BJ (cell line): ENCODE measurements at regions not wholly inside any gene's neighbourhood (a gene's known extent, or its start where the extent isn't known, plus 50 kb on each side); places are given as distances from the start of the nearest gene placed in this dataset.

ENCODE experiments used
- CTCF ChIA-PET: fragments of 350-600 bp; formaldehyde crosslinking; extraction: SDS; loops from one replicate; lab custom pipeline; 2021; ENCODE audit warnings: antibody characterized with exemption, inconsistent platforms; lab: Yijun Ruan, JAX
- POLR2A ChIA-PET: fragments of 300-600 bp; sonication (Branson Sonifier 250); formaldehyde crosslinking; extraction: SDS; loops from one replicate; lab custom pipeline; 2021; ENCODE audit warnings: antibody characterized with exemption; lab: Charles Lee
- DNase-seq: peaks from one replicate; pipeline ENCODE4 v3.0.0-alpha.2; 2011; ENCODE audit warnings: low read depth
- H3K27me3 ChIP-seq: 2 replicates; pipeline ENCODE4 v1.6.0; 2011; ENCODE audit warnings: low read length; ENCODE audit not compliant: control insufficient read depth, insufficient read depth
- H3K36me3 ChIP-seq: 2 replicates; pipeline ENCODE4 v1.5.1; 2011; ENCODE audit warnings: low read length; ENCODE audit not compliant: control insufficient read depth, insufficient read depth
- H3K4me3 ChIP-seq: 2 replicates; pipeline ENCODE4 v1.5.1; 2011; ENCODE audit warnings: low read depth, mild to moderate bottlenecking, control low read depth, low read length
- TF ChIP-seq, protein P1 (sequence below): IDR thresholded peaks from 2 replicates; pipeline ENCODE4 v1.5.1; 2011; ENCODE audit warnings: low read depth, mild to moderate bottlenecking, control low read depth, inconsistent platforms, low read length, moderate library complexity; ENCODE audit not compliant: insufficient read depth

- no peak overlapping the region for H3K4me3 ChIP-seq
- no peaks in the 10 kb centered on the region; the same call in 1 of the 2 replicates for H3K27me3 ChIP-seq
- no peaks in the 10 kb centered on the region for H3K36me3 ChIP-seq
- TF ChIP-seq, protein P1, sequence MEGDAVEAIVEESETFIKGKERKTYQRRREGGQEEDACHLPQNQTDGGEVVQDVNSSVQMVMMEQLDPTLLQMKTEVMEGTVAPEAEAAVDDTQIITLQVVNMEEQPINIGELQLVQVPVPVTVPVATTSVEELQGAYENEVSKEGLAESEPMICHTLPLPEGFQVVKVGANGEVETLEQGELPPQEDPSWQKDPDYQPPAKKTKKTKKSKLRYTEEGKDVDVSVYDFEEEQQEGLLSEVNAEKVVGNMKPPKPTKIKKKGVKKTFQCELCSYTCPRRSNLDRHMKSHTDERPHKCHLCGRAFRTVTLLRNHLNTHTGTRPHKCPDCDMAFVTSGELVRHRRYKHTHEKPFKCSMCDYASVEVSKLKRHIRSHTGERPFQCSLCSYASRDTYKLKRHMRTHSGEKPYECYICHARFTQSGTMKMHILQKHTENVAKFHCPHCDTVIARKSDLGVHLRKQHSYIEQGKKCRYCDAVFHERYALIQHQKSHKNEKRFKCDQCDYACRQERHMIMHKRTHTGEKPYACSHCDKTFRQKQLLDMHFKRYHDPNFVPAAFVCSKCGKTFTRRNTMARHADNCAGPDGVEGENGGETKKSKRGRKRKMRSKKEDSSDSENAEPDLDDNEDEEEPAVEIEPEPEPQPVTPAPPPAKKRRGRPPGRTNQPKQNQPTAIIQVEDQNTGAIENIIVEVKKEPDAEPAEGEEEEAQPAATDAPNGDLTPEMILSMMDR: no peak
- DNase-seq: no peak
- POLR2A ChIA-PET: interaction anchor here (0.6 kb wide), 1 partner anchor 20 kb away, joined by 3 read pairs; no protein-coding TSS in a partner anchor
- CTCF ChIA-PET: no interaction called here
These were observed 163.7 kb upstream of the TP63 start for GRCh38 chr3:189467451-189467850.

DNA sequence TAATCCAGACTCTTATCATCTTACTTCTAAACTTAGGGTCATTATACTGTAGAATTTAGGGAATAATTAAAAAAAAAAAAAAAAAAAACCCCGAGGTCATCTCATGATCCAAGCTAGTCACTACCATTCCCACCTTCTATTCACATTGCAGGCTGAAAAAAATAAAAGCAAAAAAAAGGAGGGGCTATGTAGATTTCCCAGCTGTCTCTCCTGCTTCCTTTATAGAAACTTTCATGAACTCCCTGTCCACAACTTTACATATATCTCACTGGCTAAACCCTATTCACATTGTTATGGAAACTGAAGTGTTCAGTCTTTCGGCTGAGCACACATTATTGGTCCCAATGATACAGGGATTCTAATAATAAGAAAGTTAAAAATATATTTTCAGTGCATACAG lies 156.2 kb upstream of the TP63 start:
- POLR2A ChIA-PET: no interaction called here
- CTCF ChIA-PET: interaction anchor here (0.6 kb wide), 1 partner anchor 54 kb away, joined by 3 read pairs; no protein-coding TSS in a partner anchor
- no peak for DNase-seq
- H3K27me3 ChIP-seq: no peaks in the 10 kb centered on the region
- TF ChIP-seq, protein P1: no peak
- no peak overlapping the region for H3K4me3 ChIP-seq
- H3K36me3 ChIP-seq: no peaks in the 10 kb centered on the region

- no peaks in the 10 kb centered on the region for H3K36me3 ChIP-seq
- ChIA-PET POLR2A (no interaction called here), CTCF (interaction anchor here (0.8 kb wide), 1 partner anchor 18 kb away, joined by 3 read pairs; no protein-coding TSS in a partner anchor)
- no peak for DNase-seq
- H3K4me3 ChIP-seq: no peak overlapping the region
- TF ChIP-seq, protein P1: no peak
- no peaks in the 10 kb centered on the region for H3K27me3 ChIP-seq
These were observed 153.6 kb upstream of the TP63 start for GRCh38 chr3:189477614-189478013.

DNA sequence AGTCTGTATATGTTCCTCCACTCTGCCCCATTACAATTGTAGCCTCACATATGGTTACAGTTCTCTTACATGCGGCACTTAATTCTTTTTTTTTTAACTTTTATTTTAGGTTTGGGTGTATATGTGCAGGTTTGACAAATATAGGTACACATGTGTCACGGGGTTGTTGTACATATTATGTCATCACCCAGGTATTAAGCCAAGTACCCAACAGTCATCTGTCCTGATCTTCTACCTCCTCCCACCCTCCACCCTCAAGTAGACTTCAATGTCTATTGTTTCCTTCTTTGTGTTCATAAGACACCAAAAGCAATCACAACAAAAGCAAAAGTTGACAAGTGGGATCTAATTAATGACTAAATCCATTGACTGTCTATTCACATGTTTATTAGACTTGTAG lies 144.6 kb upstream of the TP63 start:
- ChIA-PET POLR2A (no interaction called here), CTCF (no interaction called here)
- no peak overlapping the region for H3K4me3 ChIP-seq
- TF ChIP-seq, protein P1: no peak
- no peaks in the 10 kb centered on the region for H3K36me3 ChIP-seq
- H3K27me3 ChIP-seq: no peaks in the 10 kb centered on the region
- DNase-seq: no peak

DNA sequence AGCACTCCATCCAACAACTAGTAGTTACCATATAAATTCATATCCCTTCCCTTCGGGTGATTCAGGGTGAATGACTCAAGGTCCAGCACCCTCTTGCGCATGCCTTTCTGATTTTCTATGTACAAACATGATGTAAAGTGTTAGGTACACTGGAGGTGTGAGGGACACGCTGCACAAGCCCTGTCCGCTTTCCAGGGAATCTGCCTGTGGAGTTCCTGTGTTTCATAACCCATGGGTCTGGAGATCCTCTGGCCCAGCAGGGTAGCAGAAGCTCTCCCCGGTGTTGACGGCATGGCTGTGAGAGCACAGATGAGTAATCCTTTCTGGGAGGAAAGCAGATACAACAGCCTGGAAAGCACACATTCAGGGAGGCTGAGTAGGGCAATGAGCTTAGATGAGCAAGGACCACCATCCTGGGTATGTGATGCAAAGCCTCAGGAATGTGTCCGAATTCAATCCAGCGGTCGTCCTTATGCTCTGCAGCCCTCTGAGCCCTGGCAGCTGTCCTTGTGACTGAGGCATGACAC lies 142.9 kb upstream of the TP63 start:
- Histone ChIP-seq H3K36me3 (no peaks in the 10 kb centered on the region), H3K4me3 (no peak overlapping the region), H3K27me3 (no peaks in the 10 kb centered on the region)
- ChIA-PET POLR2A (no interaction called here), CTCF (interaction anchor here (2.2 kb wide), 1 partner anchor 9 kb away, joined by 4 read pairs; no protein-coding TSS in a partner anchor)
- TF ChIP-seq, protein P1: no peak
- no peak for DNase-seq
